ENCODE measurements at regions not wholly inside any gene's neighbourhood (a gene's known extent, or its start where the extent isn't known, plus 50 kb on each side); places are given as distances from the start of the nearest gene placed in this dataset.

GRCh38 chr15:53359038-53359437, 400.4 kb downstream of the WDR72 start:
- no peaks in the 10 kb centered on the region for H3K4me1 Mint-ChIP-seq
- DNase-seq = no peak
- no peak overlapping the region for H3K4me3 Mint-ChIP-seq
- no peak overlapping the region for H3K27ac Mint-ChIP-seq
- H3K27me3 Mint-ChIP-seq = peaks cover 9% of the 10 kb centered on the region
- H3K36me3 Mint-ChIP-seq = no peaks in the 10 kb centered on the region
- H3K9me3 Mint-ChIP-seq = no peaks in the 10 kb centered on the region

- H3K27ac Mint-ChIP-seq = no peak overlapping the region
- no peaks in the 10 kb centered on the region for H3K36me3 Mint-ChIP-seq
- H3K4me3 Mint-ChIP-seq = no peak overlapping the region
- H3K4me1 Mint-ChIP-seq = no peaks in the 10 kb centered on the region
- peaks cover 3% of the 10 kb centered on the region for H3K27me3 Mint-ChIP-seq
- DNase-seq = no peak
- no peaks in the 10 kb centered on the region for H3K9me3 Mint-ChIP-seq
Observed at GRCh38 chr15:53354874-53355273, 404.6 kb downstream of the WDR72 start.

GRCh38 chr15:53351373-53351772, 408.1 kb downstream of the WDR72 start:
- Mint-ChIP-seq H3K4me3 (no peak overlapping the region), H3K27ac (no peak overlapping the region), H3K9me3 (no peaks in the 10 kb centered on the region)

GRCh38 chr15:53346583-53346982, 412.9 kb downstream of the WDR72 start:
- no peak for DNase-seq
- H3K27ac Mint-ChIP-seq = no peak overlapping the region
- H3K4me3 Mint-ChIP-seq = no peak overlapping the region
- H3K9me3 Mint-ChIP-seq = no peaks in the 10 kb centered on the region
- H3K36me3 Mint-ChIP-seq = no peaks in the 10 kb centered on the region
- no peaks in the 10 kb centered on the region for H3K27me3 Mint-ChIP-seq
- no peaks in the 10 kb centered on the region for H3K4me1 Mint-ChIP-seq

More at GRCh38 chr15:53351373-53351772, 408.1 kb downstream of the WDR72 start:
- H3K36me3 Mint-ChIP-seq = no peaks in the 10 kb centered on the region
- DNase-seq = no peak
- no peaks in the 10 kb centered on the region for H3K27me3 Mint-ChIP-seq
- no peaks in the 10 kb centered on the region for H3K4me1 Mint-ChIP-seq

GRCh38 chr15:53331328-53332190, 427.9 kb downstream of the WDR72 start:
- Mint-ChIP-seq H3K27me3 (no peaks in the 10 kb centered on the region), H3K36me3 (no peaks in the 10 kb centered on the region), H3K27ac (no peak overlapping the region), H3K9me3 (no peaks in the 10 kb centered on the region), H3K4me1 (no peaks in the 10 kb centered on the region), H3K4me3 (no peak overlapping the region)
- no peak for DNase-seq

- H3K27me3 Mint-ChIP-seq = no peaks in the 10 kb centered on the region
- H3K36me3 Mint-ChIP-seq = no peaks in the 10 kb centered on the region
- no peak overlapping the region for H3K27ac Mint-ChIP-seq
- no peak for DNase-seq
- no peak overlapping the region for H3K4me3 Mint-ChIP-seq
- no peaks in the 10 kb centered on the region for H3K9me3 Mint-ChIP-seq
- H3K4me1 Mint-ChIP-seq = no peaks in the 10 kb centered on the region
Observed at GRCh38 chr15:53328341-53328740, 431.1 kb downstream of the WDR72 start.

- DNase-seq = no peak
- no peak overlapping the region for H3K27ac Mint-ChIP-seq
- H3K4me1 Mint-ChIP-seq = no peaks in the 10 kb centered on the region
- no peaks in the 10 kb centered on the region for H3K9me3 Mint-ChIP-seq
- no peak overlapping the region for H3K4me3 Mint-ChIP-seq
- no peaks in the 10 kb centered on the region for H3K36me3 Mint-ChIP-seq
- H3K27me3 Mint-ChIP-seq = no peaks in the 10 kb centered on the region
Observed at GRCh38 chr15:53324061-53324460, 435.4 kb downstream of the WDR72 start.

GRCh38 chr15:53323191-53323590, 436.3 kb downstream of the WDR72 start:
- H3K9me3 Mint-ChIP-seq = no peaks in the 10 kb centered on the region
- no peaks in the 10 kb centered on the region for H3K4me1 Mint-ChIP-seq
- H3K27me3 Mint-ChIP-seq = no peaks in the 10 kb centered on the region
- no peaks in the 10 kb centered on the region for H3K36me3 Mint-ChIP-seq
- H3K4me3 Mint-ChIP-seq = no peak overlapping the region
- DNase-seq = no peak
- no peak overlapping the region for H3K27ac Mint-ChIP-seq

GRCh38 chr15:53320816-53321215, 438.6 kb downstream of the WDR72 start:
- Mint-ChIP-seq H3K4me3 (no peak overlapping the region), H3K4me1 (no peaks in the 10 kb centered on the region), H3K9me3 (no peaks in the 10 kb centered on the region), H3K27ac (no peak overlapping the region), H3K27me3 (no peaks in the 10 kb centered on the region), H3K36me3 (no peaks in the 10 kb centered on the region)
- no peak for DNase-seq

- Mint-ChIP-seq H3K27me3 (peaks cover 4% of the 10 kb centered on the region), H3K4me1 (no peaks in the 10 kb centered on the region), H3K9me3 (no peaks in the 10 kb centered on the region), H3K4me3 (no peak overlapping the region), H3K27ac (no peak overlapping the region), H3K36me3 (no peaks in the 10 kb centered on the region)
- DNase-seq = no peak
Observed at GRCh38 chr15:53312707-53313106, 446.8 kb downstream of the WDR72 start.

GRCh38 chr15:53310709-53311108, 448.8 kb downstream of the WDR72 start:
- no peaks in the 10 kb centered on the region for H3K4me1 Mint-ChIP-seq
- peaks cover 4% of the 10 kb centered on the region for H3K27me3 Mint-ChIP-seq
- no peak for DNase-seq
- H3K4me3 Mint-ChIP-seq = no peak overlapping the region
- no peaks in the 10 kb centered on the region for H3K36me3 Mint-ChIP-seq
- no peak overlapping the region for H3K27ac Mint-ChIP-seq
- H3K9me3 Mint-ChIP-seq = no peaks in the 10 kb centered on the region

- Mint-ChIP-seq H3K36me3 (no peaks in the 10 kb centered on the region), H3K4me3 (no peak overlapping the region), H3K27ac (no peak overlapping the region), H3K9me3 (peaks cover 2% of the 10 kb centered on the region), H3K4me1 (no peaks in the 10 kb centered on the region), H3K27me3 (peaks cover 4% of the 10 kb centered on the region)
- no peak for DNase-seq
Observed at GRCh38 chr15:53307952-53308624, 451.4 kb downstream of the WDR72 start.

GRCh38 chr15:53305554-53305953, 453.9 kb downstream of the WDR72 start:
- no peak for DNase-seq
- H3K4me3 Mint-ChIP-seq = no peak overlapping the region
- H3K27ac Mint-ChIP-seq = no peak overlapping the region
- H3K4me1 Mint-ChIP-seq = no peaks in the 10 kb centered on the region
- peaks cover 4% of the 10 kb centered on the region for H3K27me3 Mint-ChIP-seq
- no peaks in the 10 kb centered on the region for H3K36me3 Mint-ChIP-seq
- H3K9me3 Mint-ChIP-seq = peaks cover 2% of the 10 kb centered on the region

- Mint-ChIP-seq H3K36me3 (no peaks in the 10 kb centered on the region), H3K9me3 (peaks cover 2% of the 10 kb centered on the region), H3K27ac (no peak overlapping the region), H3K27me3 (peaks cover 4% of the 10 kb centered on the region), H3K4me3 (no peak overlapping the region), H3K4me1 (no peaks in the 10 kb centered on the region)
- DNase-seq = no peak
Observed at GRCh38 chr15:53305101-53305500, 454.4 kb downstream of the WDR72 start.

GRCh38 chr15:53297828-53298227, 461.6 kb downstream of the WDR72 start:
- H3K4me1 Mint-ChIP-seq = no peaks in the 10 kb centered on the region
- no peak overlapping the region for H3K27ac Mint-ChIP-seq
- no peaks in the 10 kb centered on the region for H3K27me3 Mint-ChIP-seq
- no peak for DNase-seq
- H3K36me3 Mint-ChIP-seq = no peaks in the 10 kb centered on the region
- no peak overlapping the region for H3K4me3 Mint-ChIP-seq
- no peaks in the 10 kb centered on the region for H3K9me3 Mint-ChIP-seq

GRCh38 chr15:53296603-53297002, 462.9 kb downstream of the WDR72 start:
- H3K27me3 Mint-ChIP-seq = no peaks in the 10 kb centered on the region
- no peak overlapping the region for H3K4me3 Mint-ChIP-seq
- no peak overlapping the region for H3K27ac Mint-ChIP-seq
- H3K4me1 Mint-ChIP-seq = no peaks in the 10 kb centered on the region
- no peaks in the 10 kb centered on the region for H3K9me3 Mint-ChIP-seq
- H3K36me3 Mint-ChIP-seq = no peaks in the 10 kb centered on the region
- no peak for DNase-seq
